Vagina (tissue), 2 donors: ENCODE measurements at regions not wholly inside any gene's neighbourhood (a gene's known extent, or its start where the extent isn't known, plus 50 kb on each side); places are given as distances from the start of the nearest gene placed in this dataset.

Experiments
- DNase-seq, 2 donors: peaks; one replicate each; pipeline ENCODE4 v3.0.0-alpha.2; 2017; ENCODE audit errors: extremely low spot score in 2 of 2
- H3K27ac ChIP-seq: fragments of 200-600 bp; sonication (generic); one replicate; pipeline ENCODE4 v1.5.1; 2019
- H3K27me3 ChIP-seq: fragments of 200-600 bp; sonication (generic); one replicate; pipeline ENCODE4 v1.5.1; 2019
- H3K36me3 ChIP-seq, 2 donors: fragments of 200-600 bp; sonication (generic); one replicate each; pipeline ENCODE4 v1.5.1; 2017 to 2019
- H3K4me1 ChIP-seq: fragments of 200-600 bp; sonication (generic); one replicate; pipeline ENCODE4 v1.5.1; 2019
- H3K4me3 ChIP-seq, 2 donors: fragments of 200-600 bp; sonication (generic); 1 replicate in 1 of 2; 2 replicates in 1 of 2; pipeline ENCODE4 v1.5.1; 2016 to 2019
- H3K9me3 ChIP-seq: fragments of 200-600 bp; sonication (generic); one replicate; pipeline ENCODE4 v1.5.1; 2019
- CTCF ChIP-seq, 3 experiments: fragments of 450-650 bp in 2 of 3; fragments of 200-600 bp in 1 of 3; sonication (generic) in 1 of 3; IDR thresholded peaks; one replicate each; pipeline ENCODE4 v1.5.1; 2017 to 2019; ENCODE audit warnings: antibody characterized with exemption in 3 of 3, mild to moderate bottlenecking in 2 of 3, moderate library complexity in 2 of 3
- POLR2A ChIP-seq, 2 donors: fragments of 450-650 bp; IDR thresholded peaks; one replicate each; pipeline ENCODE4 v1.6.1; 2017; ENCODE audit warnings: antibody characterized with exemption in 2 of 2, mild to moderate bottlenecking in 2 of 2, moderate library complexity in 2 of 2
- POLR2AphosphoS5 ChIP-seq, 2 donors: sonication (generic); formaldehyde crosslinking; IDR thresholded peaks; one replicate each; pipeline ENCODE4 v1.9.0; 2017; ENCODE audit warnings: antibody characterized with exemption in 2 of 2, mild to moderate bottlenecking in 2 of 2, low read depth in 1 of 2; ENCODE audit not compliant: insufficient read depth in 1 of 2
- intact Hi-C: fragments of 100-400 bp; cut with DNase I; formaldehyde crosslinking; loops from one replicate; pipeline ENCODE4 v1.15.1; 2023

GRCh38 chr2:71772510-71773172 lies 319.3 kb downstream of the DYSF start:
- no peak overlapping the region for H3K4me3 ChIP-seq
- H3K36me3 ChIP-seq = no peaks in the 10 kb centered on the region
- intact Hi-C loops = no loop called here
- DNase-seq = no peak
- TF ChIP-seq POLR2AphosphoS5 (IDR thresholded peaks at IDR 0.05; ENCODE audit: insufficient read depth in 1 of 2, low read depth in 1 of 2) (no peak), POLR2A (IDR thresholded peaks at IDR 0.05) (no peak), CTCF (IDR thresholded peaks at IDR 0.05) (no peak)
- no peak overlapping the region for H3K27ac ChIP-seq
- H3K9me3 ChIP-seq = peaks cover 4% of the 10 kb centered on the region
- no peaks in the 10 kb centered on the region for H3K27me3 ChIP-seq
- no peaks in the 10 kb centered on the region for H3K4me1 ChIP-seq

- no peak overlapping the region for H3K27ac ChIP-seq
- H3K4me3 ChIP-seq = no peak overlapping the region
- TF ChIP-seq POLR2A (IDR thresholded peaks at IDR 0.05) = no peak
- no peak for TF ChIP-seq CTCF (IDR thresholded peaks at IDR 0.05)
- TF ChIP-seq POLR2AphosphoS5 (IDR thresholded peaks at IDR 0.05; ENCODE audit: insufficient read depth in 1 of 2, low read depth in 1 of 2) = no peak
- no peaks in the 10 kb centered on the region for H3K4me1 ChIP-seq
- peaks cover 4% of the 10 kb centered on the region for H3K9me3 ChIP-seq
- no peaks in the 10 kb centered on the region for H3K36me3 ChIP-seq
- H3K27me3 ChIP-seq = no peaks in the 10 kb centered on the region
- intact Hi-C loops = no loop called here
- no peak for DNase-seq
Observed at GRCh38 chr2:71767663-71768062, 314.3 kb downstream of the DYSF start.

DNA sequence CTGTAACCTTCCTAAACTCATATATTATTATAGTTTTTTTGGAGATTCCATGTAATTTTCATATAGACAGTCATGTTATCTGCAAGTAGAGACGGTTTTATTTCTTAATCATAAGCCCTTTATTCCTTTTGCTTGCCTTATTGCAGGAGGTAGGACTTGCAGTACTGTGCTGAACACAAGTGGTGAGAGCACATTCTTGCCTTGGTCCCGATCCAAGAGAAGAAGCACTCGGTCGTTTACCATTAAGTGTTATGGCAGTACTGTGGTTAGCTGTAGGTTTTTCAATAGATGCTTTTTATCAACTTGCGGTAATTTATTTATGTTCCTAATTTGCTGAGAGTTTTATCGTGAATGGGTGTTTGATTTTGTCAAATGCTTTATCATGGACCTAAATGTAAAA lies 305.7 kb downstream of the DYSF start:
- H3K27ac ChIP-seq = no peak overlapping the region
- no peak for TF ChIP-seq POLR2A (IDR thresholded peaks at IDR 0.05)
- no peak for TF ChIP-seq POLR2AphosphoS5 (IDR thresholded peaks at IDR 0.05; ENCODE audit: insufficient read depth in 1 of 2, low read depth in 1 of 2)
- TF ChIP-seq CTCF (IDR thresholded peaks at IDR 0.05) = no peak
- intact Hi-C loops = no loop called here
- no peak for DNase-seq
- H3K27me3 ChIP-seq = no peaks in the 10 kb centered on the region
- H3K4me1 ChIP-seq = no peaks in the 10 kb centered on the region
- no peaks in the 10 kb centered on the region for H3K36me3 ChIP-seq
- H3K9me3 ChIP-seq = no peaks in the 10 kb centered on the region
- no peak overlapping the region for H3K4me3 ChIP-seq

- Histone ChIP-seq H3K27me3 (no peaks in the 10 kb centered on the region), H3K36me3 (no peaks in the 10 kb centered on the region), H3K4me1 (no peaks in the 10 kb centered on the region), H3K27ac (no peak overlapping the region), H3K9me3 (no peaks in the 10 kb centered on the region), H3K4me3 (no peak overlapping the region)
- DNase-seq = no peak
- intact Hi-C loops = no loop called here
- TF ChIP-seq POLR2AphosphoS5 (IDR thresholded peaks at IDR 0.05; ENCODE audit: insufficient read depth in 1 of 2, low read depth in 1 of 2) (no peak), CTCF (IDR thresholded peaks at IDR 0.05) (no peak), POLR2A (IDR thresholded peaks at IDR 0.05) (no peak)
Observed at GRCh38 chr2:71757351-71757750, 304.0 kb downstream of the DYSF start.

DNA sequence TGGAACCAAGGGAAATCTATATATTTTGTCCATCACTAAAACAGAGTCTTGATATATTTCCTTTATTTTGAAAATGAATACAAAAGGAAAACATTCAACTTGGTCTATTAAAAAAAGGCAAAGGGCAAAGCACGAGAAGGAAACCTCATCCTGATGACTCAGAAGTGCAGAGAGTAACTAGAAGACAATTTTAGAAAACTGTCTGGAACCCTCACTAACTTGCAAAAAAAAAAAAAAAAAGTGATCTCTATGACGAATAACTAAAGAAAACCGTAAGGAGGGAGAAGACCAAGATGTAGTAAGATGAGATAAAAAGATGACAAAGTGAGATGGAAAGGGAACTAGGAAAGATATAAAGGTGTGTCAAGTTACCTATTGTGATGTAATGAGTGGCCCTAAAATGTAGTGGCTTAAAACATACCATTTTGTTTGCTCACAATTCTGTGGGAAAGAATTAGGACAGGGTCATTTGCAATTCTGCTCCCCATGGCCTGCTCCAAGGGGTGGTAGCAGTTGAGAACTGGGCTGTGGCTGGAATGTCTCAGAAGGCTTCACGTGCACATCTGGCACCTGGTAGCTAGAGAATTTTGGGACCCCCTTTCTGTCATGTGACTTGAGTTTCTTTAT lies 303.0 kb downstream of the DYSF start:
- H3K4me1 ChIP-seq = no peaks in the 10 kb centered on the region
- no peaks in the 10 kb centered on the region for H3K27me3 ChIP-seq
- no peaks in the 10 kb centered on the region for H3K36me3 ChIP-seq
- H3K9me3 ChIP-seq = no peaks in the 10 kb centered on the region
- H3K4me3 ChIP-seq = no peak overlapping the region
- DNase-seq = no peak
- intact Hi-C loops = no loop called here
- no peak for TF ChIP-seq CTCF (IDR thresholded peaks at IDR 0.05)
- TF ChIP-seq POLR2AphosphoS5 (IDR thresholded peaks at IDR 0.05; ENCODE audit: insufficient read depth in 1 of 2, low read depth in 1 of 2) = peak in 1 of 2 donors; percentile 14
- no peak overlapping the region for H3K27ac ChIP-seq
